ENCODE measurements at regions not wholly inside any gene's neighbourhood (a gene's known extent, or its start where the extent isn't known, plus 50 kb on each side); places are given as distances from the start of the nearest gene placed in this dataset.

- peak in 1 of 2 donors; percentile 41 for DNase-seq (ENCODE audit: low spot score in 2 of 2)
- 73% methylated on average over 19 of the region's 20 CpGs for WGBS
- no peak overlapping the region for H3K4me3 ChIP-seq
These were observed 209.5 kb upstream of the TWIST2 start for GRCh38 chr2:238638100-238638981.

GRCh38 chr2:238638982-238639628, 208.8 kb upstream of the TWIST2 start:
- no peak overlapping the region for H3K4me3 ChIP-seq
- DNase-seq (ENCODE audit: low spot score in 2 of 2), result peak in 1 of 2 donors; percentile 64
- no peaks in the 10 kb centered on the region for H3K36me3 ChIP-seq
- H3K4me1 ChIP-seq, result peaks cover 6% of the 10 kb centered on the region
- no peak for TF ChIP-seq EP300 (IDR thresholded peaks at IDR 0.05)
- TF ChIP-seq POLR2A (IDR thresholded peaks at IDR 0.05), result no peak
- TF ChIP-seq CTCF (IDR thresholded peaks at IDR 0.05), result no peak
- no peak for TF ChIP-seq POLR2AphosphoS5 (IDR thresholded peaks at IDR 0.05)
- 45% methylated on average over 8 of the region's 17 CpGs for WGBS
- peaks cover 8% of the 10 kb centered on the region for H3K27me3 ChIP-seq
- H3K27ac ChIP-seq, result no peak overlapping the region
- no peaks in the 10 kb centered on the region for H3K9me3 ChIP-seq

More at GRCh38 chr2:238638100-238638981, 209.5 kb upstream of the TWIST2 start:
- H3K27me3 ChIP-seq, result peaks cover 8% of the 10 kb centered on the region
- H3K27ac ChIP-seq, result no peak overlapping the region
- no peaks in the 10 kb centered on the region for H3K36me3 ChIP-seq
- no peak for TF ChIP-seq CTCF (IDR thresholded peaks at IDR 0.05)
- no peaks in the 10 kb centered on the region for H3K9me3 ChIP-seq
- H3K4me1 ChIP-seq, result no peaks in the 10 kb centered on the region

- WGBS, result 73% methylated on average over 8 of the region's 8 CpGs
- peaks cover 8% of the 10 kb centered on the region for H3K4me1 ChIP-seq
- no peak overlapping the region for H3K27ac ChIP-seq
- no peak for TF ChIP-seq EP300 (IDR thresholded peaks at IDR 0.05)
- peaks cover 8% of the 10 kb centered on the region for H3K27me3 ChIP-seq
- H3K9me3 ChIP-seq, result no peaks in the 10 kb centered on the region
- no peak overlapping the region for H3K4me3 ChIP-seq
- H3K36me3 ChIP-seq, result no peaks in the 10 kb centered on the region
- DNase-seq (ENCODE audit: low spot score in 2 of 2), result peak in 1 of 2 donors; percentile 12
These were observed 207.4 kb upstream of the TWIST2 start for GRCh38 chr2:238640486-238640885.

- Histone ChIP-seq H3K36me3 (no peaks in the 10 kb centered on the region), H3K27me3 (peaks cover 8% of the 10 kb centered on the region), H3K4me1 (peaks cover 8% of the 10 kb centered on the region), H3K9me3 (no peaks in the 10 kb centered on the region), H3K4me3 (no peak overlapping the region), H3K27ac (no peak overlapping the region)
- no peak for TF ChIP-seq EP300 (IDR thresholded peaks at IDR 0.05)
- TF ChIP-seq POLR2A (IDR thresholded peaks at IDR 0.05), result no peak
- no peak for TF ChIP-seq CTCF (IDR thresholded peaks at IDR 0.05)
- no peak for TF ChIP-seq POLR2AphosphoS5 (IDR thresholded peaks at IDR 0.05)
- 94% methylated on average over 12 of the region's 12 CpGs for WGBS
- DNase-seq (ENCODE audit: low spot score in 2 of 2), result peak in 1 of 2 donors; percentile 36
These were observed 204.9 kb upstream of the TWIST2 start for GRCh38 chr2:238642973-238643372.

- no peak overlapping the region for H3K4me3 ChIP-seq
- TF ChIP-seq POLR2AphosphoS5 (IDR thresholded peaks at IDR 0.05) (no peak), EP300 (IDR thresholded peaks at IDR 0.05) (no peak), CTCF (IDR thresholded peaks at IDR 0.05) (no peak), POLR2A (IDR thresholded peaks at IDR 0.05) (no peak)
- peaks cover 8% of the 10 kb centered on the region for H3K4me1 ChIP-seq
- H3K27me3 ChIP-seq, result peaks cover 8% of the 10 kb centered on the region
- H3K27ac ChIP-seq, result peak overlapping the region; percentile 89
- WGBS, result 82% methylated on average over 5 of the region's 5 CpGs
- H3K9me3 ChIP-seq, result no peaks in the 10 kb centered on the region
- no peaks in the 10 kb centered on the region for H3K36me3 ChIP-seq
- peak in 1 of 2 donors; percentile 30 for DNase-seq (ENCODE audit: low spot score in 2 of 2)
These were observed 204.4 kb upstream of the TWIST2 start for GRCh38 chr2:238643400-238643907.

All from suprapubic skin (tissue), 4 donors.